ENCODE measurements at regions not wholly inside any gene's neighbourhood (a gene's known extent, or its start where the extent isn't known, plus 50 kb on each side); places are given as distances from the start of the nearest gene placed in this dataset.

GRCh38 chr17:12296209-12296625, 275.5 kb downstream of the MAP2K4 start:
- DNase-seq, result no peak

GRCh38 chr17:12301551-12301950, 280.9 kb downstream of the MAP2K4 start:
- no peak for DNase-seq

DNA sequence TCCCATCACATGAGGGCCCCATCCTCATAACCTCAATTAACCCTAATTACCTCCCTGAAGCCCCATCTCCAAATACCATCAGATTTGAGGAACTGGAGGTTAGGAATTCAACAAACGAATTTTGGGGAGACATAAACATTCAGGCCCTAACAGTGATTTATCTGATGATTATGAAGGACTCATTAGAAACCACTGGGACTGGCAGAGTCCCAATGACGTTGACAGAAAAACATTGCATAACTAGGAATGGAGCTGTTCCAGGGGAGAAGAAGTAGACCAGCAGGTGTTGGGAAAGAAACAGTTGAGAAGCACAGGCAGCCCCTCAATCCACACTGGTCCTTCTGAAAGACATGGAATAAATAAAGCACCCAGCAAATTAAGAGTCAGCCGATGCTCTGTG, 282.0 kb downstream of the MAP2K4 start:
- no peak for DNase-seq

GRCh38 chr17:12310811-12311210, 290.1 kb downstream of the MAP2K4 start:
- DNase-seq, result no peak

GRCh38 chr17:12312692-12313091, 292.0 kb downstream of the MAP2K4 start:
- DNase-seq, result no peak

GRCh38 chr17:12313786-12314185, 293.1 kb downstream of the MAP2K4 start:
- no peak for DNase-seq

DNA sequence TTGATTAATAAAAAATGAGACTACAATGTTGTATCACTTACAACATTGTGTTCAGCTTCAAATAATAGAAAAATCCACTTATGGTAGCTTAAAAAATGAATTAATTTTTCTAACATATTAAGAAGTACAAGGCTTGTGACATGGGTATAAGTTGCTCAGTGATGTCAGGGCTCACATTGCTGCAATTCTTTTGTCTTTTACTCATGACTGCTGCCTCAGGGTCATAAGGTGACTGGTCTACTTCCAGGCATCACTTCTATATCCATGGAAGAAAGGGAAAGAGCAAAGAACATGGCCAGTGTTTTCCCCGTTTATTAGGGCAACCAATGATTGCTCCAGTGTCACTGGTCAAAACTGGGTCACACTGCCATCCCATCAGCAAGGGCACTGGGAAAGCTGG, 295.3 kb downstream of the MAP2K4 start:
- no peak for DNase-seq

GRCh38 chr17:12318571-12319266, 298.0 kb downstream of the MAP2K4 start:
- no peak for DNase-seq

DNA sequence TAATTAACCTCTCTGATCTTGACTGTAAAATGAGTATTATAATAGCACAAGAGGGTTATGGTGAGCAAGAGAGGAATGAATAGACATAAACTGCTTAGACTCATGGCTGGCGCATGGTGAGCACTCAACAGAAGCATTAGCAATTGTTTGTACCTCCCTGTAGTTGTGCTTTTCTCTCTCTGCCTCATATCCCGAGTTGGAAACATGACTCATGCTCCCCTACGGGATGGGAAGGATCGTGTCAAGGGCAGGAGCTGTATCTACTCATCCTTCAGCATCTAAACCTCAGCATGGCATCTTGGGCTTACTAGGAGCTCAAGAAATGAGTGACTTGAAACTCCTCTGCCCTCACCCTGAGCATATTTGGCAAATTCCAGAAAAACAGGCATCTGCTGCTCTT, 299.6 kb downstream of the MAP2K4 start:
- no peak for DNase-seq

DNA sequence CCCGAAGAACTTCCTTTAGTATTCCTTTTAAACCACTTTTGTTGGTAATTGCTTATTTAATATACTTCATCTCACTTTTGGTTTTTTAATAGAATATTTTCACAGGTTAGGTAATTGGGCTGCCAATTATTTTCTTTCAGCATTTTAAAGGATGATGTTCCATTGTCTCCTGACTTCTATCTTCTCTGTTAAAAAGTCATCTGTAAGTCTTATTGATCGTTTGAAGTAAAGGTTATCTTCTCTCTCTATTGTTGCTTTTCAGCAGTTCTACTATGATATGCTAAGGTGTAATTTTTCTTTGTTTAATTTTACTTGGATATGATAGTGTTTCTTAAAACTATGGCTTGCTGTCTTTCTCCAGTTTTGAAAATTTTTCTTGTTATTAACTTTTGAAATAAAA, 307.5 kb downstream of the MAP2K4 start:
- no peak for DNase-seq

GRCh38 chr17:12330456-12330855, 309.8 kb downstream of the MAP2K4 start:
- no peak for DNase-seq

DNA sequence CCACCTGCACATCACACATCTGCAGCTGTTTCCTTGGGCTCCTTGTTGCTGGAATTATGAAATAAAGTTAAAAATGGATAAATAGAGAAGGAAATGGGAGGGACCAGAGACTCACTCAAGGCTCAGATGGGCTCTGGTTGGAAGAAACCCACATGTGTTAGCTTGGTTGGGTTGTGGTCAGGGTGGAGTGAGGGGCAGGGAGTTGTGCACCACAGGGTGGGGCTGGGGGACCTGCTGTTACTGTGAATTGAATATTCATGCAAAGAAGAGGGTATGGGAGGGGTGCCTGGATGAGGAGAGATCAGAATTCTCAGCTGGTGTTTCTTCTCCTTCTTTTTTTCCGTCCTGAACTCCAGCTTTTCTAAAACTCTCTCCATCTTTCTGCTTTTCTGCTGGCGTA, 320.7 kb downstream of the MAP2K4 start:
- DNase-seq, result no peak

DNA sequence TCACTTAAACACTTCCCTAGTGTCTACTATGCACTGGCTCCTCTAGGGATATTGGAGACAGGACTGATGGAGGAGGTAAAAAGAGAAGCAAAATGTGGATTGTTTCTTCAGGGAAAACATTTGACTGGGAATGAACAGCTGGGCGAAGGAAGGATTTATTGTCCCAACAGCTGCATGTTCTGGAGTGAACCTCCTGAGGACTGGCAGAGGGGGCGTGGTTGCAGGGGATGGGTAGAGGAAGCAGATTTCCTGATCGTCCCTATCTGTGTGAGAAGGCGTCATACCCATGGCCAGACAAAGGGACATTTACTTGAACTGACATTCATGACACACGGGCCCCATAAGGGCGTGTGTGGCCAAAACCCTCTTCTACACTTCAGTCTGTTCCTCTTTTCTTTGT, 321.5 kb downstream of the MAP2K4 start:
- DNase-seq, result no peak

- DNase-seq, result no peak
Observed at GRCh38 chr17:12342609-12343435, 322.1 kb downstream of the MAP2K4 start.

DNA sequence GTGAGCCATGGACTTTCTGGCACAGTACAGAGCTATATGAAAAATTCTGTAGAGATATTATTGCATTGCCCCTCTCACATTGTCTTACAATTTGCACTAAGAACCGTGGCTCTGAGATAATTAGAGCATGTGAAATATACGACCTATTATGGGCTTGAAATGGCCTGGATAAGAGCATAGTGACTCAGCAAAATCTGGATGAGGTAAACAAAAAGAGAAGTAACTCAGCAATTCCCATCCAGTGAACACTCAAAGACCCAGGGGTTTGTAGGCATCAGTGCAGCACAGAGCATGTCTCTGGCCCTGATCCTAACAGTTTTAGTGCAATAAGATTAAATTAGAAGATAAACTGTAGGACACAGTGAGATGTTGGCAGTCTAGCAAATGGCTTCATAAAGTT, 317.2 kb upstream of the MYOCD start:
- no peak for DNase-seq

GRCh38 chr17:12349297-12349696, 316.4 kb upstream of the MYOCD start:
- no peak for DNase-seq

DNA sequence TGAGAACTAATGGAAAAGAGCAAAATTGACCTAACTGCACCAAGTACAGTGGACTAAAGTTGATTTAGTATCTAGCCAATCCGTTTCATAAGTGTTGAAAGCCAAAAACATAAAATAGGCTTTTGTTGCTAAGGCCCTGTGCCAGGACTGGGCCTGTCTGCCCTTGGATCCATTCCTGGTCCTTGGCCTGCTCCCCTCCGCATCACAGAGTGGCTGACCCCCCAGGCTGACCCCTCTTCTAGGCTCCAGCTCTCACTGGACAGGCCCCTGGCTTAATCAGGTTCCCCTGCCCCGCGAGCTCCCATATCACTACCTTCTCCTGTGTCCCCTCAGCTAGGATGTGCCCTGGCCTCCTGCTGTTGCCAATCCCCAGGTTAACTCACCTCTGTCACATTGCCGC, 313.6 kb upstream of the MYOCD start:
- no peak for DNase-seq

DNA sequence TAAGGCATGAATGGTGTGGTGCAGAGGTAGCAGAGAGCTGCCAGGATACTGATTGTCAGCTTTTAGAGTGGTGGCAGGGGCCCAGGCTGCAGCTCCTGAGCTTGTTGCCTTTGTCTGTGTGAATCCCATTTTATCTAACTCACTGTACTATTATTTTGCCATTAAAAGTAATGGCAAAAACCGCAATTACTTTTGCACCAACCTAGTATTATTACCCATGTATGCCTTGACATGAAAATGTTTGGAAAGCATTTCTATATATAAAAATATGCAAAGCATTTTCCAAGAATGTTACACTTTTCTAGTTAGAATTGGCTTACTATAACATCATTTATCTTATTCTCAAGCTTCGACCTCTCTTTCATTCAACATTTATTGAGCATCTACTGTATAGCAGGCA, 308.1 kb upstream of the MYOCD start:
- DNase-seq, result no peak

DNA sequence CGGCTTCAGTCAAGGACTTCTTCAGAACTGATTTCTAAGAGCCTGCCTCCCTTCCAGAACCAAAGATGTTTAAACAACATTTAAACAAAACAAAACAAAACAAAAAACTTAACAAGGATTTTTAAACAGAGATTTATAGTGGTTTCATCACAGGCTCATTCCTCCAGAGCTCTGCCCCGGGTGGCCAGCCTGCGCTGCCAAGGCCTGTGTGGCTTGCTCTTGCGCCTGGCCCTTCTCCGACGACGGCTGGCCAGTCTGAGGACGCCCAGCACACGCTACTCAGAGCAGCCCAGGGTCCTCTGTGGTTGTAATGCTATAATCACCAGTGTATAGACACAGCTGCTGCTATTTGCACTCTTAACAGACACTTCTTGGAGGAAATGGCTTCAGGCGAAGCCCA, 307.2 kb upstream of the MYOCD start:
- DNase-seq, result no peak

DNA sequence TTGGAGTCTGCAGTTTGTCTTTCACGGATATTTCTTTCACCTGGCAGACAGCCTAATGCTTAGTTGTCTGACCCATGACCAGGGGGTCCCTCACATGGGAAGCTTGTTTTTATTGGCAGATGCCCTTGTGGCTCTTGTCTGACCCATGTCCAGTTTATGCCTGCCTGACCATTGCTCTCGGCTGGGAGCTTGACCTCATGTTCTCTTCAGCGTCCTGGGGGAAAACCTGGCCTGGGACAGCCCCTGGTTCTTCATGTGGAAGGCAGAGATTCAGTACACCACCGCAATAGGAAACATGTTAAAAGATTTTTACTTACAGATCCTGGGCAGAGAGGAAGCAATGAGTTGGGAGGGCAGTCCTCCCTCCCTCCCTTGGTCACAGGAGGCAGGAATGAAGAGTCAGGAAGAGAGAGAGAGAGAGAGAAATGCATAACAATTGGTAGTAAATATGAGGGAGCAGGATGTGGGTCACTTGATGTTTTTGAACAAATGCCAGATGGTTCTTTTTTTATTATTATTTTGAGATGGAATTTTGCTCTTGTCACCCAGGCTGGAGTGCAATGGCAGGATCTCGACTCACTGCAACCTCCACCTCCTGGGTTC, 302.7 kb upstream of the MYOCD start:
- no peak for DNase-seq

- DNase-seq, result no peak
Observed at GRCh38 chr17:12365805-12366204, 299.9 kb upstream of the MYOCD start.

- no peak for DNase-seq
Observed at GRCh38 chr17:12369065-12369464, 296.6 kb upstream of the MYOCD start.

DNA sequence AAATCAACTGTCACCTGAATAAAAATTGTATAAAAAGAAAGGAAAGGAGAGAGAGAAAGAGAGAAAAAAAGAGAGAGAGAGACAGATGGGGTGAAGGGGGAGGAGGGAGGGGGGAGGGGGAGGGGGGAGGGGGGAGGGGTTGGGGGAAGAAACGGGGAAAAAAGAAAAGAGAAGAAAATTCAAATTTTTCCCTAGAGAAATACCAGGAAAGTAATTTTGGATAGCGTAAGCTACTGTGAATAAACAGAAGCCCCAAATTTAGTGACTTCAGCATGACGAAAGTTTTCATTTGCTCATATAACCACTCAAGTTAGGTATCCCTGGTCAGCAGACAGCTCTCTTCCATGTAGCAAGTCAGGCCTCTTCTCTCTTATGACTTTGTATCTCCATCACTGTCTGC, 289.4 kb upstream of the MYOCD start:
- DNase-seq, result no peak

- DNase-seq, result no peak
Observed at GRCh38 chr17:12386225-12386624, 279.5 kb upstream of the MYOCD start.

All from inflammatory macrophage treated with lipopolysaccharide for 1 hour (primary cell).